Mesendoderm (in vitro differentiated cells): ENCODE measurements at regions not wholly inside any gene's neighbourhood (a gene's known extent, or its start where the extent isn't known, plus 50 kb on each side); places are given as distances from the start of the nearest gene placed in this dataset.

Experiments
- DNase-seq: peaks from one replicate; pipeline ENCODE4 v3.0.0; 2013
- H2AK5ac ChIP-seq: 2 replicates; pipeline ENCODE4 v1.6.1; 2013; ENCODE audit warnings: low read length, inconsistent platforms
- H2BK120ac ChIP-seq: 2 replicates; pipeline ENCODE4 v1.6.1; 2013; ENCODE audit warnings: low read depth, mild to moderate bottlenecking, low read length, moderate library complexity, mixed read lengths
- H2BK15ac ChIP-seq: replicated peaks from 2 replicates; pipeline ENCODE4 v1.6.1; 2013; ENCODE audit warnings: low read depth, mild to moderate bottlenecking, moderate library complexity
- H2BK5ac ChIP-seq: 2 replicates; pipeline ENCODE4 v1.6.1; 2013; ENCODE audit warnings: low read length, inconsistent platforms
- H3K18ac ChIP-seq: 2 replicates; pipeline ENCODE4 v1.6.1; 2013; ENCODE audit warnings: mild to moderate bottlenecking, low read length, mixed read lengths
- H3K23ac ChIP-seq: one replicate; pipeline ENCODE4 v1.6.1; 2013; ENCODE audit warnings: low read length
- H3K27ac ChIP-seq: 2 replicates; pipeline ENCODE4 v1.5.1; 2013; ENCODE audit warnings: low read depth, mild to moderate bottlenecking, inconsistent platforms, low read length, moderate library complexity
- H3K27me3 ChIP-seq: 2 replicates; pipeline ENCODE4 v1.6.1; 2013; ENCODE audit warnings: low read length, control low read depth, mild to moderate bottlenecking, inconsistent platforms; ENCODE audit not compliant: insufficient read depth, poor library complexity
- H3K36me3 ChIP-seq: 2 replicates; pipeline ENCODE4 v1.6.1; 2013; ENCODE audit warnings: low read length, inconsistent platforms; ENCODE audit not compliant: control insufficient read depth, insufficient read depth
- H3K4ac ChIP-seq: one replicate; pipeline ENCODE4 v1.6.1; 2013; ENCODE audit warnings: low read depth, mild to moderate bottlenecking, low read length, moderate library complexity
- H3K4me1 ChIP-seq: 2 replicates; pipeline ENCODE4 v1.6.1; 2013; ENCODE audit warnings: low read depth, low read length, inconsistent platforms; ENCODE audit not compliant: control insufficient read depth
- H3K4me2 ChIP-seq: 2 replicates; pipeline ENCODE4 v1.6.1; 2013; ENCODE audit warnings: low read length
- H3K4me3 ChIP-seq: 2 replicates; pipeline ENCODE4 v1.5.1; 2013; ENCODE audit warnings: mild to moderate bottlenecking, low read length
- H3K56ac ChIP-seq: one replicate; pipeline ENCODE4 v1.6.1; 2013; ENCODE audit warnings: low read length
- H3K79me1 ChIP-seq: 2 replicates; pipeline ENCODE4 v1.6.1; 2013; ENCODE audit warnings: low read length, inconsistent platforms
- H3K79me2 ChIP-seq: 2 replicates; pipeline ENCODE4 v1.6.1; 2013; ENCODE audit warnings: mild to moderate bottlenecking, low read length; ENCODE audit not compliant: control insufficient read depth, insufficient read depth
- H3K9ac ChIP-seq: 2 replicates; pipeline ENCODE4 v1.6.1; 2013; ENCODE audit warnings: low read length, inconsistent platforms
- H4K5ac ChIP-seq: one replicate; pipeline ENCODE4 v1.6.1; 2013; ENCODE audit warnings: low read length
- H4K8ac ChIP-seq: one replicate; pipeline ENCODE4 v1.6.1; 2013; ENCODE audit warnings: low read depth, mild to moderate bottlenecking, control low read depth, low read length, moderate library complexity
- WGBS: extraction: QIAGEN DNeasy Blood & Tissue Kit; methylation state at CpG from one replicate; pipeline ENCODE4 v1.1.7; 2013; ENCODE audit warnings: low lambda C conversion rate, missing lambda C conversion rate; ENCODE audit not compliant: insufficient coverage; ENCODE audit errors: extremely low coverage; 5-methylcytosine and 5-hydroxymethylcytosine counted together

- H3K23ac ChIP-seq, result no peak overlapping the region
- WGBS, result no CpG with 5 or more reads among the region's 3 CpGs
- H3K4me1 ChIP-seq, result no peaks in the 10 kb centered on the region
- no peak overlapping the region for H3K4me2 ChIP-seq
- no peak for DNase-seq
- H2AK5ac ChIP-seq, result no peak overlapping the region
- no peak overlapping the region for H4K5ac ChIP-seq
- no peak overlapping the region for H3K18ac ChIP-seq
- H3K79me2 ChIP-seq, result no peaks in the 10 kb centered on the region
- H3K79me1 ChIP-seq, result no peaks in the 10 kb centered on the region
- no peak overlapping the region for H4K8ac ChIP-seq
- H2BK15ac ChIP-seq, result no peak overlapping the region
- no peaks in the 10 kb centered on the region for H3K27me3 ChIP-seq
- no peak overlapping the region for H3K27ac ChIP-seq
- H3K4ac ChIP-seq, result no peak overlapping the region
- H2BK120ac ChIP-seq, result no peak overlapping the region
- H2BK5ac ChIP-seq, result no peak overlapping the region
- no peaks in the 10 kb centered on the region for H3K36me3 ChIP-seq
- no peak overlapping the region for H3K9ac ChIP-seq
- no peak overlapping the region for H3K56ac ChIP-seq
- no peak overlapping the region for H3K4me3 ChIP-seq
Measured at GRCh38 chr1:224565611-224566406, 50.3 kb upstream of the CNIH3 start.
